Stimulated activated CD4-positive, alpha-beta T cell treated with anti-CD3 and anti-CD28 coated beads, Interleukin-12 subunit alpha, Interleukin-12 subunit beta, amount 100 ng/mL, for 24 hours (primary cell): ENCODE measurements at regions not wholly inside any gene's neighbourhood (a gene's known extent, or its start where the extent isn't known, plus 50 kb on each side); places are given as distances from the start of the nearest gene placed in this dataset.
"Not testable (repeated sequence)": the region's sequence is repeated elsewhere in the genome, so short reads cannot be mapped to it uniquely, and the experiment has no call there.

ENCODE experiments used
- DNase-seq, 2 experiments: peaks; one replicate each; pipeline ENCODE4 v3.0.0-alpha.2; 2020; ENCODE audit warnings: low read depth in 2 of 2

DNA sequence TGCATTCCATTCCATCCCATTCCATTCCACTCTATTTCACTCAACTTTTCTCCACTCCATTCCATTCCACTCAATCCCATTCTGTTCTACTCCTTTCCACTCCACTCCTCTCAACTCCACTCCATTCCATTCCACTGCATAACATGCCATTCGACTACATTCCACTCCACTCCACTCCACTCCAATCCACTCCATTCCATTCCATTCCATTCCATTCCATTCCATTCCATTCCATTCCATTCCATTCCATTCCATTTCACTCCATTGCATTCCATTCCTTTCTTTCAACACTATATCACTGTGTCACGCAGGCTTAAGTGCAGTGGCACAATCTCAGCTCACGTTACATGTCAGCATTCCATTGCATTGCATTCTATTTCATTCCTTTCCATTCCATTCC lies 1430.4 kb downstream of the TSPY10 start:
- not testable (repeated sequence) for DNase-seq

DNA sequence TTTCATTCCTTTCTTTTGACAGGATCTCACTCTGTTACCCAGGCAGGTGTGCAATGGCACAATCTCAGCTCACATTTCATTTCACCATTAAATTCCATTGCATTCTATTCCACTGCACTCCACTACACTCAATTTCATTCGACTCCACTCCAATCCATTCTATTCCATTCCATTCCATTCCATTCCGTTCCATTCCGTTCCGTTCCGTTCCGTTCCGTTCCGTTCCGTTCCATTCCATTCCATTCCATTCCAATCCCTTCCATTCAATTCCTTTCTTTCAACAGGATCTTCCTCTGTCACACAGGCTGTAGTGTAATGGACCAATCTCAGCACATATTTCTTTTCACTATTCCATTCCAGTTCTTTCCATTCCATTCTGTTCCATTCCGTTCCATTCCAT lies 1445.7 kb downstream of the TSPY10 start:
- no peak for DNase-seq

DNA sequence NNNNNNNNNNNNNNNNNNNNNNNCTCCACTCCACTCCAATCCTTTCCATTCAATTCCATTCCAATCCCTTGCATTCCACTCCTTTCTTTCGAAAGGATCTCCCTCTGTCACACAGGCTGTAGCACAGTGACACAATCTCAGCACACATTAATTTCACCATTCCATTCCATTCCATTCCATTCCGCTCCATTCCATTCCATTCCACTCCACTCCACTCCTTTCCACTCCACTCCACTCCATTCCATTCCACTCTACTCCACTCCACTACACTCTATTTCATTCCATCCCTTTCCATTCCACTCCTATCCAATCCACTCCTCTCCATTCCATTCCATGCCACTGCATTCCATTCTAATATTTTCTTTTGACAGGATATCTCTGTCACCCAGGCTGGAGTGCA lies 1459.0 kb downstream of the TSPY10 start:
- no peak for DNase-seq

GRCh38 chrY:10987626-10988025 lies 1459.9 kb downstream of the TSPY10 start:
- no peak for DNase-seq

GRCh38 chrY:10993955-10994354 lies 1466.3 kb downstream of the TSPY10 start:
- no peak for DNase-seq

DNA sequence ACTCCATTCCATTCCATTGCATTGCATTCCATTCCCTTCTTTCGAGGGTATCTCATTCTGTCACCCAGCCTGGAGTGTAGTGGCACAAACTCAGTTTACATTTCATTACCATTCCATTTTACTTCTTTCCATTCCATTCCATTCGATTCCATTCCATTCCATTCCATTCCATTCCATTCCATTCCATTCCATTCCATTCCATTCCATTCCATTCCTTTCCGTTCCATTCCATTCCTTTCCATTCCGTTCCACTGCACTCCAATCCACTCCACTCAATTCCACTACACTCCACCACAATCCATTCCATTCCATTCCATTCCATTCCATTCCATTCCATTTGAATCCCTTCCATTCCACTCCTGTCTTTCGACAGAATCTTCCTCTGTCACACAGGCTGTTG lies 1472.0 kb downstream of the TSPY10 start:
- DNase-seq, result not testable (repeated sequence)

GRCh38 chrY:11014229-11014628 lies 1486.5 kb downstream of the TSPY10 start:
- DNase-seq, result not testable (repeated sequence)

GRCh38 chrY:11022734-11023133 lies 1495.1 kb downstream of the TSPY10 start:
- no peak for DNase-seq

DNA sequence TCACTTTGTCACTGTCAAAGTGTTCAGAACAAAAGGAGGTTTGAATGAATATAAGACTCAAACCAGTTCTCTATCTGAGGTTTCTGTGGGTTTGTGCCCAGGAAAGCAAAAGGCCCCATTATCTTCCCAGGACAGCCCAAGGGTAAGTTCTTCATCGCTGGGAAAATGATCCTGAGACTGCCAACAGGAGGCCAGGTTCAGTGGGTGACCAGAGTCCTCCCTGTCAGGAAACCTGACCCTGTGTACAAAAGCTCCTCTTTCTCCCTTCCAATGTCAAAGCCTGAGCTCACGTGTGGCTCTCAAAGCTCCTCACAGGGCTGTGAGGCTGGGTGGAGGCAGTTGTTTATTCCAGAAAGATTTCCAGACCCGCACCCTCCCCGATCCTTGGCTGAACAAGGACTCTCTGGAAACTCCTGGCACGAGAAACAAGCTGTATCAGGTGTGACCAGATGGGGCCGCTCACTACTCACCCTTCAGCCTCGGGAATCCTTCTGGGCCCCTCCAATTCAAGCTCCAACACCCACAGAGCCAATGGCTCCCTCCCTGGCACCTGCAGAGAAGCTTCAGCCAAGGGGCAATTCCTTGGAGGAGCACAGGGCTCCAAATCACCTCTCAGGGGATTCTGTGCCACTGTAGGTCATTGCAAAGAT lies 1516.7 kb downstream of the TSPY10 start:
- no peak for DNase-seq

DNA sequence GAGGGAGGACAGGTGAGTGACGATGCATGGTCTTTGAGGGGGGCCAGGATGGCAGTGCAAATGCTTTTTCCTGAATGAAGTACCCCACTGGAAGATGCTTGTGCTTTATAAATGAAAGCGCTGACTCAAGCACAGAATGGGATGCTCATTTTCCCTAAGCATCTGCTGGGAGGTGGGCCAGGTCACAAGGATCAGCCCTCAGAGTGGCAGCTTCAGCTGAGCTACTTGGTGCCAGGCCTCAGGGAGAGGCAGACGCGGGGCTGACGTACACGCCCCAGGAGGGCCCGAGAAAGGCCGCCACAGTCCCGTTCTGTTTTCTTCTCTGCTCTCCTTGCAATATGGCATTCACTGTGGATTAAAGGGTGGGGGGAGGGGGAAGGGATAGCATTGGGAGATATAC lies 1535.8 kb downstream of the TSPY10 start:
- no peak for DNase-seq

DNA sequence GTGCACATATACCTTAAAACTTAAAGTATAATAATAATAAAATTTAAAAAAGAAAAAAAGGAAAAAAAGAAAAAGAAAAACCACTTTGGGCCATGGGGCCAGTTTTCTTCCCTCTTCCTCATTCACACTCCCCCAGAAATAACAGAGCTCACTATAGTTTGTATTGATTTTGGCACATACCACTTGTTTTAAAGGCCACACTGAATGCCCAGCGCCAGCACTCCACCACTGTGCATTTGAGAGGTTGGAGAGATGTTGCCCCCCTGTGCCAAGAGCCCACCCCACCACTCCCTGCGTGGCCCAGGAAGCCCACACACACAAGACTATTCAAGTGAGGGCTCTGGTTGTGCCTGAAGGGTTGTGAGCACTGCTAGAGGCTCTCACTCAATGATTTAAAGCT lies 1536.3 kb downstream of the TSPY10 start:
- no peak for DNase-seq

- DNase-seq, result no peak
These were observed 1536.7 kb downstream of the TSPY10 start for GRCh38 chrY:11064376-11064775.

DNA sequence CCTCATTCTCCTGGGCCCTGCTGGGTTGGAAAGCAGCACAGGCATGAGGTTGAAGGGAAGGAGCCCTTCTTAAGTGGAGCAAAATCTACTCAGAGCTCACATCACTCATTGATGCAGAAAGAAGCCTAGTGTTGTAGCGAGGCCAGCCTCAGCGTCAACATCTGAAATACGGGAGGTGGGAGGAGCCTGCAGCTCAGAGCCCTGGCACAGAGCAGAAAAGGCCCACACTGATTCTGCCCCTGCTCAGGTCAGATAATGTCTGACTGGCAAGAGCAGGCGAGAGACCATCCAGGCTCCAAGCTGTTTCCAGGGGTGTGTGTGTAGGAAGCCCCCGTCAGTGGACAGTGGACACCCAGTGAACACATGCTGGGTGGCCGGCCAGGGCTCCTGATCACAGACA lies 1541.6 kb downstream of the TSPY10 start:
- DNase-seq, result no peak

GRCh38 chrY:11070250-11071113 lies 1542.8 kb downstream of the TSPY10 start:
- DNase-seq, result no peak

GRCh38 chrY:11085801-11086200 lies 1558.1 kb downstream of the TSPY10 start:
- DNase-seq, result not testable (repeated sequence)

DNA sequence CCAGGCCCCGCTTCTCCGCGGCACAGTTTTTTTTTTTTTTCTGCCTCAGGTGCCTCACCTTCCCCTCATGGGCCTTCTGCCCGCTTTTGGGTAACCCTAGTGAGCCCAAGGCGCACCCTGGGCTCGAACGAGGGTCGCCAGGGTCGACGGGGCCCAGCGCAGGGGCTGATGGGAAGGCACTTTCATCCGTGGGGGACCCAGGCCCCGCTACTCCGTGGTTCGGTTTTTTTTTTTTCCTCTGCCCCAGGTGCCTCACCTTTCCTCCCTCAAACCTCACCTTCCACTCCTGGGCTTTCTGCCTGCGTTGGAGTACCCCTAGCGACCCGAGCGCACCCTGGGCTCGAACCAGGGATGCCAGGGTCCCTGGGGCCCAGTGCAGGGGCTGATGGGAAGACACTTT lies 1569.8 kb downstream of the TSPY10 start:
- DNase-seq, result not testable (repeated sequence)

DNA sequence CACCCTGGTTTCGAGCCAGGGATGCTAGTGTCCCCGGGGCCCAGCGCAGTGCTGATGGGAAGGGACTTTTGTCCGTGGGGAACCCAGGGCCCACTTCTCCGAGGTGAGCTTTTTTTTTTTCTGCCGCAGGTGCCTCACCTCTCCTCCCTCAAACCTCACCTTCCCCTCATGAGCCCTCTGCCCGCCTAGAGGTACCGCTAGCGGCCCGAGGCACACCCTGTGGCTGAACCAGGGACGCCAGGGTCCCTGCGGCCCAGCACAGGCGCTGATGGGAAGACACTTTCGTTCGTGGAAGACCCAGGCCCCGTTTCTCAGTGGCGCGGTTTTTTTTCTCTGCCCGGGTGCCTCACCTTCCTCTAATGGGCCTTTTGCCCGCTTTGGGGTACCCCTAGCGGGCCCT lies 1570.7 kb downstream of the TSPY10 start:
- DNase-seq, result not testable (repeated sequence)

- DNase-seq, result no peak
These were observed 1571.3 kb downstream of the TSPY10 start for GRCh38 chrY:11099004-11099403.

- DNase-seq, result not testable (repeated sequence)
These were observed 1572.8 kb downstream of the TSPY10 start for GRCh38 chrY:11100472-11100871.

- not testable (repeated sequence) for DNase-seq
These were observed 1575.3 kb downstream of the TSPY10 start for GRCh38 chrY:11102987-11103386.

DNA sequence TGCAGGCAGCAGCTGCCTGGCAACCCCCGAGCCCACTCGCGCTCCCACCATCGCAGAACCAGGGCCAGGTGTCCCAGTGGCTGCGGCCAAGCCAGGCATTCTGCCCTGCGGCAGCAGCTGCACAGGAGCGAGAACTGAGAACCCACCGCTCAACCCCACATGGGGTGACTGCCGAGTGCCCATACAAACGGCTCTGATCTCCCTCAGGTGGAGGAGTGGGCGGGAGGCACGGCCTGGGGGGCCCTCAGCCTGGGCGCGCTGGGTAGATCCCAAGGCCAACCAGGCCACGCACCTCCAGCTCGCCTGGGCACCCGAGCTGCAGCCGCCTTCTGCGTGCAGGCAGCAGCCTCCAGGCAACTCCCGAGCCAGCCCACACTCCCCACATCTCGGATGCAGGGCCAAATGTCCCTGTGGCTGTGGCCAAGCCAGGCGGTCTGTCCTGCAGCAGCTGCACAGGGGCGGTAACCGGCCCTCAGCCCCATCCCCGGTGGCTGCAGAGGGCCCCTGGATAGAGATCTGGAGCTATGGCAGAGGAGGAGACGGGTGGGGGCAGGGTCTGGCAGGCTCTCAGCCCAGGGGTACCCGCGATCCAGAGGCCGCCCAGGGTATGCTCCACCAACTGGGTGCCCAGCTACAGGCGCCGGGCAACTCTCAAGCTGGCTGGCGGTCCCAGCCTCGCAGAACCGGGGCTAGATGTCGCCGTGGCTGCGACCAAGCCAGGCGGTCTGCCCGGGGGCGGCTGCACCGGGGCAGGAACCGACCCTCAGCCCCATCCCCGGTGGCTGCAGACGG lies 1579.6 kb downstream of the TSPY10 start:
- DNase-seq, result not testable (repeated sequence)

- not testable (repeated sequence) for DNase-seq
These were observed 1549.3 kb upstream of the USP9Y start for GRCh38 chrY:11151724-11152123.
